Retinal pigment epithelial cell (primary cell): ENCODE measurements at regions not wholly inside any gene's neighbourhood (a gene's known extent, or its start where the extent isn't known, plus 50 kb on each side); places are given as distances from the start of the nearest gene placed in this dataset.

Source experiments
- DNase-seq: peaks from one replicate; pipeline ENCODE4 v3.0.0-alpha.2; 2010; ENCODE audit warnings: low read depth
- H3K4me3 ChIP-seq: 2 replicates; pipeline ENCODE4 v1.5.1; 2011; ENCODE audit warnings: mild to moderate bottlenecking, low read length, control low read depth, moderate library complexity
- TF ChIP-seq, protein P1 (sequence below): conservative IDR thresholded peaks from 2 replicates; pipeline ENCODE4 v1.5.1; 2011; ENCODE audit warnings: low read depth, low read length, control low read depth, inconsistent platforms

DNA sequence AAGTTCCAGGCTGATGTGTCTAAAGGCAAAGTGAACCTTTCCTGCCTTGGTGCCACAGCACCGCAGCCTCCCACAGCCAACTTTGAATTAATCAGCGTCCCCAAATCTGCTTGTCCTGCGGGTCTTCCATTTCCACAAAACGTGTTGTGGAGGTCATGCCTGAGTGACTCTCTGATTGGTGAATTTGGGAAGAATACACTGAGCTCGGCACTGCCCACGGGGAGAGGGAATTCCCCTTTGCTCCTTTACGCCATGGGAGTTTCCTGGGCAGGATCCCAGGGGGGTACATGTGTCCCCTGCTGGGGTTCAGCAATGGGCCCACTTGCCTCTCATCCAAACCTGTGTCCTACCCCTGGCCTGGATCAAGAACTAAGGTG, 90.4 kb downstream of the LHX2 start:
- TF ChIP-seq, protein P1, sequence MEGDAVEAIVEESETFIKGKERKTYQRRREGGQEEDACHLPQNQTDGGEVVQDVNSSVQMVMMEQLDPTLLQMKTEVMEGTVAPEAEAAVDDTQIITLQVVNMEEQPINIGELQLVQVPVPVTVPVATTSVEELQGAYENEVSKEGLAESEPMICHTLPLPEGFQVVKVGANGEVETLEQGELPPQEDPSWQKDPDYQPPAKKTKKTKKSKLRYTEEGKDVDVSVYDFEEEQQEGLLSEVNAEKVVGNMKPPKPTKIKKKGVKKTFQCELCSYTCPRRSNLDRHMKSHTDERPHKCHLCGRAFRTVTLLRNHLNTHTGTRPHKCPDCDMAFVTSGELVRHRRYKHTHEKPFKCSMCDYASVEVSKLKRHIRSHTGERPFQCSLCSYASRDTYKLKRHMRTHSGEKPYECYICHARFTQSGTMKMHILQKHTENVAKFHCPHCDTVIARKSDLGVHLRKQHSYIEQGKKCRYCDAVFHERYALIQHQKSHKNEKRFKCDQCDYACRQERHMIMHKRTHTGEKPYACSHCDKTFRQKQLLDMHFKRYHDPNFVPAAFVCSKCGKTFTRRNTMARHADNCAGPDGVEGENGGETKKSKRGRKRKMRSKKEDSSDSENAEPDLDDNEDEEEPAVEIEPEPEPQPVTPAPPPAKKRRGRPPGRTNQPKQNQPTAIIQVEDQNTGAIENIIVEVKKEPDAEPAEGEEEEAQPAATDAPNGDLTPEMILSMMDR, result no peak
- no peak overlapping the region for H3K4me3 ChIP-seq
- no peak for DNase-seq

DNA sequence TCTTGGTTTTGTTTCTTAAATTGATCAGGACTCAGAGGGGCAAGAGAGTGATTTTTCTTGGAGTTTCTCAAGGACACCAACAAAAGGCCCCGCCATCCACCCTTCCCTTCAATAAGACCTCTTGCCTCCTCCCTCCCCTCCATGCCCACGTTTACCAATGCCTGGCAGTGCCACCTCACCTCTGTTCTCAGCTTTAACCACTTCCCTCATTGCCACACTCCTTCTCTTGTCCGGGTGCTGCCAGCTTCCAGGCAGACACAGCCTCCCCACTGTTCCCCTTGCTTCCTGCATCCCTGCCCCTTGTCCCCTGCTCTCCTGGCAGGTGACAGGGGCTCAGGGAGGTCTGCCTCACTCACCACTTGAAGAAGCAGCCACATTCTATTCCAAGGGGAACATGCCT, 90.8 kb downstream of the LHX2 start:
- no peak for DNase-seq
- TF ChIP-seq, protein P1, result no peak
- no peak overlapping the region for H3K4me3 ChIP-seq

DNA sequence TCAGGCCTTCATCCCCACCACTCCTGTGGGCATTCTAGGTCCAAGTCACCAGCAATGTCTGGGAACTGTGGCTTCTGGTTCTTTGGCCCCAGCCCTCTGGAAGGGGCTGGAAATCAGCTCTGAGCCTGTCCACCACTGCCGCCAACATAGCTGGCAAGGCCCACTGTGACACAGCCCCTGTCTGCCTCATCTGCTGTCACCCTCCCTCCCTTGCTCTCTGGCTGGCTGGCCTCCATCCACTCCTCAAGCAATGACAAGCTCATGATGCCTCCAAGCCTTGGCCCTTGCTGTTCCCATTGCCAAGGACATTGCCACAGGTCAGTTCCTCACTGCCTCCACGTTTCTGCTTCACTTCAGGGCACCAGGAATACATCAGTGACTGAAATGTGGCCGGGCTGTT, 93.7 kb downstream of the LHX2 start:
- no peak for DNase-seq
- no peak overlapping the region for H3K4me3 ChIP-seq
- TF ChIP-seq, protein P1, result no peak

DNA sequence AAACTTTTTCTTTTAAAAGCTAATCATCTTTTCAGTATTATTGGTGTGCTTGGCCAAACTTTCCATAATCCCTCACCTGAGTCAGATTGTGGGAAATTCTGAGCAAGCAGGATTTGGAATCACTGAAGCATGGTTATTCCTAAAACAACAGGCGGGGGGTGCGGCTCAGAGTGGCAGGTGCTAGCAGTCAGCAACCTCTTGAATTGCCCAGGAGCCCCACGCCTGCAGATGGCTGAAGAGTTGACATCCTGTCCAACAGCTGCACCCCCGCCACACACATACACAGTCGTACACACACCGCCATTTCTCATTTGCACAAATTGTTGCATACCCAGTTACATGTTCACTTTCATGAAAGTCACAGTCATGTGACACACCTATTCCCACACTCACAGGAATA, 96.6 kb downstream of the LHX2 start:
- TF ChIP-seq, protein P1, result no peak
- DNase-seq, result no peak
- H3K4me3 ChIP-seq, result no peak overlapping the region

DNA sequence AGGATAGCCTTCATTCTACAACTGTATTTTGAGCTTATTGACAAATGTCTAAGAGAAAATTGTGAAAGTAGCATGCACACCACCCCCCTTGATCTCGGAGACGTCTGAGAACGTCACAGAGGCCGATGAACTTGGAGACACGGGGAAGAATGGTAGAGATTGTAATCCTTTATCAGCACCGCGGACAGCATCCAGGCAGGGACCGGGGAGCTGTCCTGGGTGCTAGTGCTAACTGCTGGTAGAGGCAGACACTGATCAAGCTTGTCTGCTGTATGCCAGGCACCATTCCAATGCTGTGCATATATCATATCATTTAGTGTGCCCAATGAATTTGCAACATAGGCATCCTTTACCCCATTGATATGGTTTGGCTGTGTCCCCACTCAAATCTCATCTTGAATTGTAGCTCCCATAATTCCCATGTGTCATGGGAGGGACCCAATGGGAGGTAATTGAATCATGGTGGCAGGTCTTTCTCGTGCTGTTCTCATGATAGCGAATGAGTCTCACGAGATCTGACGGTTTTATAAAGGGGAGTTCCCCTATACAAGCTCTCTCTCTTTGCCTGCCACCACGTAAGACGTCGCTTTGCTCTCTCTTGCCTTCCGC, 98.8 kb downstream of the LHX2 start:
- peak; percentile 38 for DNase-seq
- TF ChIP-seq, protein P1, result no peak

DNA sequence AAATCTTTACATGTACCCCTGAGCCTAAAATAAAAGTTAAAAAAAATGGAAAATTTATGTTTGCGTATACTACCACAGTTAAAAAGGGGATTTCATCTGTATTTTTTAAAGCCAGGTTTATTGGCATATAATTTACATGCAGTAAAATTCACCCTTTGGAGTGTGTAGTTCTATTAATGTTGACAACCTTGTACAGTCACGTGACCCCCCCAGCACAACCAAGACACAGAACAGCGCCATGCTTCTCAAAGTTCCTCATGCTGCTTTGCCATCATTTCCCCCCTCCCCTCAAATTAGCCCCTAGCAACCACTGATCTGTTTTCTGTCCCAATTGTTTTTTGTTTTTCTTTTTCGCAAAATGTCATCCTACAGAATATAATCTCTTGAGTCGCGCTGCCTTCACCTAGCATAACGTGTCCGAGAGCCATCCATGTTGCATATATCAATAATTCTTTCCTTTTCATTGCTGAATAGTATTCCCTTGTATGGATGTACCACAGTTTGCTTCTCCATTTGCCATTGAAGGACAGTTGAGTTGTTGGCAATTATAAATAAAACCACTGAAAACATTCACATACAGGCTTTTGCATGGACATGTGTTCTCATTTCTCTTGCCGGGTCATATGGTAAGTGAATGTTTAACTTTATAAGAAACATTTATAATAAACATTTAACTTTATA, 105.3 kb downstream of the LHX2 start:
- H3K4me3 ChIP-seq, result no peak overlapping the region
- DNase-seq, result no peak
- TF ChIP-seq, protein P1, result no peak

More for the DNA sequence above, 98.8 kb downstream of the LHX2 start:
- H3K4me3 ChIP-seq, result no peak overlapping the region

DNA sequence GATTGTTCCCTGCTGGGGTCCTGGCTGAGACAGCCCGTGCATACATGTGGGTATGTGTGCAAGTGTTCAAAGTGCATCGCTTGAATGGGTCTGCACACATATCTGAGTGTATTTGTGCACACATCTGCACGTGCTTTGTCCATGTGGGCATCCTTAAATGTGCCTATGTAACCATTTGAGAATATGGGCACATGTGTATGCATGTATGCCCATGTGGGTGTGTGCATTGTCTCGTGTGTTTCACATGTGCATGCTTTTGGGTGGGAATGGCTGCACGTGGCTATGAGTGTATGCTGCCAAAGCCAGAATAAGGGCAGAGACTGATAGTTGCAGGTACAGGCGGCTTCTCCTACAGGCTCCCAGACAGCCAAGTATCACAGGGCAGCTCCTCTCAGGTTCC, 107.3 kb downstream of the LHX2 start:
- DNase-seq, result no peak
- H3K4me3 ChIP-seq, result no peak overlapping the region
- TF ChIP-seq, protein P1, result no peak
